Umbilical cord (tissue), 1 donor: ENCODE measurements at regions not wholly inside any gene's neighbourhood (a gene's known extent, or its start where the extent isn't known, plus 50 kb on each side); places are given as distances from the start of the nearest gene placed in this dataset.

Experiments used
- DNase-seq: peaks from one replicate; pipeline ENCODE4 v3.0.0-alpha.2; 2015; ENCODE audit warnings: low spot score

DNA sequence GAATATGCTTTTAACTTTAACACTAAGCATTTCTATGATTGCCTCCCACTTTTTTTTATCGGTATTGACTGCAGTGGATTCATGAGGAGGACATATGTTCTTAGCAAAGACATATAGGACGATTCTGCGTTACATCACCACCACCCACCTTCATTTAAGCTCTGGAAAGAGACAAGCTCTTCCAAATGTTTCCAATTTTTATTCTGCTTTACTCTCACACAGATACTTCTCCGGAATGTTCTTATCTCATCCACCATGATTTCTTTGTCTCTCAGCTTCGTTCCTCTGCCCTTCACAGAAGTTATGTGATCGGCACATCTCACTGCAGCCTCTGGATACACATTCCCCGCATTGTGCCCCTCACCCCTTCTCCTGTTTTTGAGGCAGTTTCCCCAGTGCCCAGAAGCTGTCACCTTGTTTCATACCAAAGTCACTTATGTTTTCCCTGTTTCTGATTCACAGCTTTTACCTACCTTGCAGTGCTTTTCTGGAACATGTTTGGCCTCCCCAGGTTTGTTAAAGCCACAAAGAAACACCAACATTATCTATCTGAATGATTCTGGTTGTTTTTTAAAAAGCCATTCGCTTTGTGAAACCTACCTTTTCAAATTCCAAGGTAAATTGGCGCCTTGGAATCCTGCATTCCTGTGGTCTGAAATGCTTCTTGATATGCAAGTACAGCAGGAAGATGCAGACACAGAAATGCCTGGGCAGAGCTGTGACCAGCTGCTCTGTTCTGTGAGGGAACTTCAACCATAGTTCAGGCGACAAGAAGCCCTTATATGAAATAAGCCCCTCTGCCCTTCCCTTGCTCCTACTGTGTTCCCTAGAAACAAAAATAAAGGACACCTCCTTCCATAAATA is 1020.2 kb downstream of the TTLL7 start:
- DNase-seq = peak; percentile 19

- DNase-seq = no peak
Measured at GRCh38 chr1:82972841-82973553, 1025.9 kb downstream of the TTLL7 start.

DNA sequence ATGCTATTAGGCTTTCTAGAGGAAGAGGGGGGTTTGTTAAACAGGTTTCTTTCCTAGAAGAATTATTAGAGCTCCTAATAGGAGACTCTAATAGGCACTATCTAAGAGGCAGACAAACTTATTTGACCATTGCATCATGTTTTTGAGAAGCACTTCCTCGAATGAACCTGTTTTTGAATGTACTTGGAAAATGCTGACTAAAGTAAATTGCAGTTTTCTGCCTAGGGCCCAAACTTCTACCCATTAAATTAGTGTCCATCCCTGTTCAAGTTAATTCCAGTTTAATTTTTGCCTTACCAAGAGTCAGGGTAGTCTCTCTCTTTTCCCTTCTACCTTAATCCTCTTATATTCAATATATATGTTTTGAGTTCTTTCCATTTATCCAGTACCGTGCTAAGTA is 1029.6 kb downstream of the TTLL7 start:
- no peak for DNase-seq

DNA sequence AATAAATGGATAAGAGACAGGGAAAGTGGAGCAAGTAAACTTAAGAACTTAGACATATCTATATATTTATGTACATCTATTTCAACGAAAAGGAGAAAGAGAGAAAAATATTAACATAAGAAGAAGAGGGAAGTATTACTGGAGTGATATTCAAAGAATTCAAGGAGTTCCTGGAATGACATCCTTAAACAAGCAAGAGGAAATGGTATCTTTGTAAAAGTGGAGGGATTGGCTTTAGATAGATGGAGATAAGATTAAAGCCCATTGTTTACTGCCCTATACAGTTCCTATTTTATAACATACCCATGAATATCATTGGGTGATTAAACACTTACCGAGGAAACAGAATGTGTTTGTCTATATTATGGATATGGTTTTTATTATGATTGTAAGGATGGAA is 1036.3 kb downstream of the TTLL7 start:
- DNase-seq = no peak

DNA sequence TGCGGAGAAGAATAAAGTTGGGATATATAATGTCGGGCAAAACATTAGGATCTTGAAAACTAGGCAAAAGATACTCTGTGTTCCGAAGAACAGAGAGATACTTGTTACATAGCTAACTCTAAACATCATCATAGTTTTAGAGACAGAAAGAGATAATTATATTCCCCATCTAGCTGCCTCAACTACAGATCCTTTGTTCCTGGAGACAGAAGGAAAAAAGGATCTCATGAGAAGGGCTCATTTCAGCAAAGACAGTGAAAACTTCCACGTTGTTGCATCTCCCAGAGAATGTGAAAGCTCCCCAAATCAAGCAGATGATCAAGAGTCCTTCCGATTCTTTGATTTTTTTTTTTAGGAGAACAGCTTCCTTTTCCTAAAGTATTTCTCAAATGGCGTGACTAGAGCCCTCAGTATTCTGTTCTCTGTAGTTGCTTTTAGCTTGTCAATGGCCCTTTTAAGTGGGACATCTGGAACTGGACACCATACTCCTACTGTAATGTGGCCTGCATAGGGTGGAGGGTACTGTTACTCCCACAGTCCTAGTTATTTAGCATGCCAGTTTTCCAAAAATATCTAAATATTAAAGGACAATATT is 1048.2 kb downstream of the TTLL7 start:
- no peak for DNase-seq

DNA sequence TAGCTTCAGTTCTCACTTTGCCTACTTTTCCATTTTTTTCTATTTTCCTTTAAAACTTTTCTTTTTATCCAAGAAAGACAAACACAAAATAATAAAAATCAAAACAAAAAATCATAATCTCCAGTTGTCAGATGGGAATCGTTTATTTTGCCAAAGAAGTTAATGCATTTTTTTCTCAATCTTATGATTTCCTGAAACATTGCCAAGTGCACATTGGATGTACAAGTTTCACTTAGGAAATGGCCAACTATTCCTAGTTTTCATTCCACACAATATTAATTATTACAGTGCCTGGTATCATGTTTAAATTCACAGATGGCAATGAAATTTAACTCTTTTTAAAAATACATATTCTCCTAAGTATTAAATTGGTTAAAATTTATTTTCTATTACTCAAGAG is 1050.5 kb downstream of the TTLL7 start:
- no peak for DNase-seq

DNA sequence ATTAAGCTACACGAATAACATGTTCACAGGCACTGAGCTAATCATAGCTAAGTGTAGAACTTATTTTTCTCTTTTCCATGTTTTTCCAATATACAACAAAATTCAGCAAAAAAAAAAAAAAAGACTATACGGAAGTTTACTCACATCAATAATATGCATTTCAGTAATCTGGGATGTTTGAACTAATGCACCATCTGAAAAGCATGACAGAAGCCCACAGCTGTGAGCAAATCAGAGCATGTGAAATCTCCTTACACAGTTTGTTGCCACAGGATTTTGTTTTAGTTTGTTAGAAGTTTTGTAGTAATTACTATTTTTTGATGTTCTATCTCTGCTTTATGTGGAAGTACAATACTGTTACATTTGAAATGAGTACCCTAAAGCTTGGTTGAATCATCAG is 1051.7 kb downstream of the TTLL7 start:
- DNase-seq = no peak

GRCh38 chr1:82946096-82946605 is 1052.8 kb downstream of the TTLL7 start:
- no peak for DNase-seq

GRCh38 chr1:82944822-82945221 is 1054.1 kb downstream of the TTLL7 start:
- DNase-seq = no peak

GRCh38 chr1:82934074-82934473 is 1064.9 kb downstream of the TTLL7 start:
- no peak for DNase-seq

DNA sequence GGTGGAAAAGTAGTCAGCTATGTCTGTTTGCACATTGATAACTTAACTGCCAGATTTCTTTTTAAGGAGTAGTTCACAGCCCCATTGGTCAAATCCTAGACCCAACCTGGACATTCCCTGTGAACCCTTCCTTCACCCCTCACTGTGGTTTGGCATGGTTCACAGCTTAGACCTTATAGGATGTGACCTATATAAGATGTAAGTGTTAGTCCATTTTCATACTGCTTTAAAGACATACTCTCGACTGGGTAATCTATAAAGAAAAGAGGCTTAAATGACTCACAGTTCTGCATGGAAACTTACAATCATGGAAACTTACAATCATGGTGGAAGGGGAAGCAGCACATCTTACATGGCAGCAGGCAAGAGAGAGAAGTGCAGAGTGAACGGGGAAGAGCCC is 1066.2 kb downstream of the TTLL7 start:
- DNase-seq = no peak

GRCh38 chr1:82932207-82932606 is 1066.7 kb downstream of the TTLL7 start:
- DNase-seq = no peak

DNA sequence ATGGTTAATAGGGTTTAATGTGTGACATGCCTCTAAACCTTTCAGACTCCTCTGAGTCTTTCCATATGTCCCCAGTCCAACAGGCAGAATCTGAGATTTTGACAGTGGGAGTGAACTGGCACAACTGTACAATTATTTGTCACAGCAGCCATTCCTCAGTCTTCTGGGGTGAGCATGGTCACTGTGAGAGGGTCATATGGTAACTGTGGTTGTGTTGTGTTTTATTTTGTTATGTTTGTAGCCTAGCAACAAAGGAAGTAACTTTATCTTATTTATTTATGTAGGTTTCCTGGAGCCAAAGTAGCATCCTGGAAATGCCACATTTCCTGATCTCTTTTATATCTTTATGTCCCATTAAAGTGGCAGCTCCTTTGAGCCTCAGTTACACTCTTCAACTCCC is 1067.9 kb downstream of the TTLL7 start:
- no peak for DNase-seq

DNA sequence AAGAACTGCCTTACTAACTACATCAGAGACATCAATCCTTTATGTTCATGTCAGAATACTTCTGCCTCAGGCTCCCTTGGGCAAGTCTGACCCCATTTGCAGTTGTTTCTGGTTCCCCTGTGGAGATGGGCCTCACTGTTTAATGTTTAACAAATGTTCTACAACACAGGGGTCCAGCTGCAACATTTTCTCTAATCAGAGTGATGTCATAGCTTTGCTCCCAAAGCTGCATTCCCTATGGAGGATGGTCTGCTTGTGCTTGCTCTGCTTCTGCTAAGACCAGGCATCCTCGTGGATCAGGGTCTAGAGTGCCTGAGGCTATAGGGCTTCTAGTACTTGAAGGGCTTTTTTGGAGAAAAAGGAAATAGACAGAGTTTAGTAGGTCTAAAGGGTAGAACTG is 1071.2 kb downstream of the TTLL7 start:
- no peak for DNase-seq

GRCh38 chr1:82924666-82925065 is 1074.3 kb downstream of the TTLL7 start:
- no peak for DNase-seq

GRCh38 chr1:82923931-82924330 is 1075.0 kb downstream of the TTLL7 start:
- DNase-seq = no peak

DNA sequence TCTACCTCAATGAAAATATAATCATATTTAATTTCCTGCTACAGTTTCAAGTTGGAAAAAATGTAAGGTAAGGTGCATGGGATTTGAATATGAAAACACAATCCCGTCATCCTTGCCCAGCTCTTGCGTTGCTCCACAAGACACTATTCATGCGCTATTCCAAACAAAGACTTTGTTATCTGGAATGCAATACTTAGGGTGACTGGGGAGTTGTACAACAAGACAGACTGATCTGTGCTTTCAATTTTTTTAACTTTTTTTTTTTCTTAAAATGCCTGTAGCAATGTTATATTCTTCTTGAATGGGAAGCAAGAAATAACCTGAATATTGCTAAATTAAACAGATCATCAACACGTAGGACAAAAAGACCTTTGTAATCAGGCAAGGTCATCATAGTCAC is 1077.2 kb downstream of the TTLL7 start:
- no peak for DNase-seq

DNA sequence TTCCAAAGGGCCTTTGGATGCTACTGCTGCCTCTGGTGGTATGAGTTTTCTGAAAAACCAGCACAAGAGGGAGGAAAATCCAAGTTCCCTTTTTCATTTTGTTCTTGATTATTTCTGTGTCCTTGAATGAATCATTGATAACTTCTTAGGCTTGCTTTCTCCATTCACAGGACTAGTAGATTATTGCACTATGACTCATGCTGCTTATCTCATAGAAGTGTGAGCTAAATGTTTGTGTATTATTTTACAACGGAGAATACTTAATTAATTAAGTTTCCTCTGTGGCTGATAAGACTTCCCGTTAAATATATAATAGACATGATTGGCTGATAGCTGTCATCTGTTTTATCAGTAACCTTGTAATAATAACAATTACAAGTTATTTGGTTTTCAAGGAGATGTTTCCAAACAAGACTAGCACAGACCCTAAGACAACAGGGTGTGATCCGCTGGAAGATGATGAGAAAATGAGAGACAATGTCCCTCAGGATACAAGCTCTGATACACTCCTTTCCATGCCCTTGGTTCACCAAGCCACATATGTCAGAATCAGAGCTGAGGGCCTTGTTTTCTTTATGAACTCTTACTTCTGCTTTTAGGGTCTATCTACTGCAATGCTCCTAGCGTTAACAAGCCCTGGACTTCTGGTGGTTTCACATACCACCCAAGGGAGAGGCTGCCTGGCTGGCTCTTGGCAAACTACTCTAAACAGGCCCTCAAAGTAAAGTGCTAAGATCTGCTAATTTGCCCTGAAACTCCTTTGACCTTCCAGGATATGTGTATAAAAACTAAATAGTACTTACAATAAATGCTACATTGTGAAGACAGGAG is 1078.3 kb downstream of the TTLL7 start:
- no peak for DNase-seq

- no peak for DNase-seq
Measured at GRCh38 chr1:82919837-82920236, 1079.1 kb downstream of the TTLL7 start.

GRCh38 chr1:82907313-82907712 is 1091.6 kb downstream of the TTLL7 start:
- DNase-seq = no peak

DNA sequence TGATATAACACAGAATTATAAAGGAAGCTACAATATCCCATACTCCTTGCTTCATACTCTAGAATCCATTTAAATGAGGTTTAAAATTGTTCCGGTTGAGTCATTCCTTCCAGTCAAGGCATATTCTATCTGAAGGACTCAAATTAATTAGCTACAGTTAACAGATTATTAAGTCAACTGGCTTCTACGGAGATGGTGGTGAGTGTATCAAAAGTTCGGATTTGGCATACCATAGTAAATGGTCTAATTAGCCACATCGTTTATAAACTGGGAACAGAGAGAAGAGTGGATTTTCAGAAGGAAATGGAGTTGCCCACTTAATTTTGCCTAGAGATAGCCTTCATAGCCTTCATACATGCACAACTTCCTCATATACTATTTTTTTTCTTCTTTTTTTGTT is 1095.3 kb downstream of the TTLL7 start:
- DNase-seq = no peak

DNA sequence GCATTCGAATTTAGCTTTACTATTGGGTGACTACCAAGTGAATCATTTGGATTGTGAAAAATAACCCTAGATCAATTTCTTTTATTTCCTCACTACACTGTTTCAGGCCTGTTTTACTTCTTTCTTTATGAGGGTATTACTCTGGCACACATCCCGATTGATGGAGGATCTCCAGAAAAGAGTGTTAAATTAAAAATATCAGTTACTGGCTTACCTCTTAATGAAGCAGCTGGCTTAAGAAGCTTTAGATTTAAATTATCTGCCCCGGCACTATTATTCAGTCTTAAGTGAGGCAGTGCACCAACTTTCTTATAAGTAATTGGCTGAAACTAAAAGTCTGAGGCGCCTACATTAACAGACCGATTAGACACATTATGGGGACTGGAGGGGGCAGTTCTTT is 1097.4 kb downstream of the TTLL7 start:
- no peak for DNase-seq
